ENCODE measurements at regions not wholly inside any gene's neighbourhood (a gene's known extent, or its start where the extent isn't known, plus 50 kb on each side); places are given as distances from the start of the nearest gene placed in this dataset.

DNA sequence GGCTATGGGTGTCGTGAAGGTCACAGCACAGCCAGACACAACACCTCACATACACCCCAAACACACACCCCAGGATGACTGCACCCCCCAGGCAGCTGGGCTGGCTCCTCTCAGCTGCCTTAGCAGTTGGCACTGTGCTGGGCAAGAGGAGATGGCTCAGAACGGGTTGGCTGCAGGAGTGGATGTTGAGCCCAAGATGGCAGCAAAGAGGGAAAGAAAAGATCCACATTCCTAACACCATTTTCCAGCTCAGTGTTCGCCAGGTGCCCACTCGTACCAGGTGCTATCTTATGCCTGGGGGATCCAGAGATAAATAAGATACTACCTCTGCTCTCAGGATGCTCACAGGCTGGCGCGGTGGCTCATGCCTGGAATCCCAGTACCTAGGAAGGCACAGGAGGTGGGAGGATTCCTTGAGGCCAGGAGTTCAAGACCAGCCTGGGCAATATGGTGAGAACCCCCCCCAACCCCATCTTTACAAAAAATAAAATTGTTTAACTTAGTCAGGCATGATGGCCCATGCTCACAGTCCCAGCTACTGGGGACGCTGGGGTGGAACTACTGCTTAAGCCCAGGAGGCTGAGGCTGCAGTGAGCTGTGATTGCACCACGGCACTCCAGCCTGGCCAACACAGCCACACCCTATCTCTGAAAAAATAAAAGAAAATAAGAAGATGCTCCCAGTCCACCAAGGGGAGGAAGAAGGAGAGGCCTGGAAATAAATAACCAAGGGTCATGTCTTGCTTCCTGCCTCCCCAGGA is 89.7 kb upstream of the ZNF507 start:
- Mint-ChIP-seq H3K4me3 (no peak overlapping the region), H3K36me3 (no peaks in the 10 kb centered on the region), H3K9me3 (no peaks in the 10 kb centered on the region), H3K27ac (no peak overlapping the region), H3K27me3 (no peaks in the 10 kb centered on the region), H3K4me1 (no peaks in the 10 kb centered on the region)
- CTCF ChIA-PET = no interaction called here
- DNase-seq = no peak

DNA sequence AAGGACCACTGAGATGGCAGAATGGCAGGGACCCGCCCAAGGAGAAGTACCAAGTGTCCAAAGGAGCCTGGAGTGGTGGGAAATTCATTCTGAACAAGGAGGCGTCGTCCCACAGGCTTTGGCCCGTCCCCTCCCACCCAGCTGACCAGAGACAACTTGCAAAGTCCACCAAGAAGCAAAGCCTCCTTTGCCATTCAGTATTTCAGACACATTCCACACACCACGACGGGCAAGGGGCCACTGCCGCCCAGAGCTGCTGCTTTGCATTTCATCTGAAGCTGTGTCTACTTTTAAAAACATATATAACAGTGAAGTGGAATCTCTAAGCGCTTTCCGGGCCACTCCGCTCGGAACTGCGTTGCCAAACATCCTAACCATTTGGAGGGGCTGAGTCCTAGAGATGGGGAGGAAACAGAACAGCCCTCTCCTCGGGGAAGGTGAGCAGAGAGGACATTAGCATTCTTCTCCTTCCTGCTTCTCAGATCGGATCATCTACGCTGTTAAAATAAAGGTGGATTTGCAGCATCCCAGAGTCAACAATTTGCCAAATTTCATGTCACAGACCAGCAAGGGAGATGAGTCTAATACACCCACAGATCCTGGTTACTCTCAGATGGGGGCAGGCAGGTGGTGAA is 89.0 kb upstream of the ZNF507 start:
- no peaks in the 10 kb centered on the region for H3K27me3 Mint-ChIP-seq
- no peak for DNase-seq
- H3K36me3 Mint-ChIP-seq = no peaks in the 10 kb centered on the region
- no peaks in the 10 kb centered on the region for H3K9me3 Mint-ChIP-seq
- no peaks in the 10 kb centered on the region for H3K4me1 Mint-ChIP-seq
- no peak overlapping the region for H3K27ac Mint-ChIP-seq
- H3K4me3 Mint-ChIP-seq = no peak overlapping the region
- CTCF ChIA-PET = no interaction called here

DNA sequence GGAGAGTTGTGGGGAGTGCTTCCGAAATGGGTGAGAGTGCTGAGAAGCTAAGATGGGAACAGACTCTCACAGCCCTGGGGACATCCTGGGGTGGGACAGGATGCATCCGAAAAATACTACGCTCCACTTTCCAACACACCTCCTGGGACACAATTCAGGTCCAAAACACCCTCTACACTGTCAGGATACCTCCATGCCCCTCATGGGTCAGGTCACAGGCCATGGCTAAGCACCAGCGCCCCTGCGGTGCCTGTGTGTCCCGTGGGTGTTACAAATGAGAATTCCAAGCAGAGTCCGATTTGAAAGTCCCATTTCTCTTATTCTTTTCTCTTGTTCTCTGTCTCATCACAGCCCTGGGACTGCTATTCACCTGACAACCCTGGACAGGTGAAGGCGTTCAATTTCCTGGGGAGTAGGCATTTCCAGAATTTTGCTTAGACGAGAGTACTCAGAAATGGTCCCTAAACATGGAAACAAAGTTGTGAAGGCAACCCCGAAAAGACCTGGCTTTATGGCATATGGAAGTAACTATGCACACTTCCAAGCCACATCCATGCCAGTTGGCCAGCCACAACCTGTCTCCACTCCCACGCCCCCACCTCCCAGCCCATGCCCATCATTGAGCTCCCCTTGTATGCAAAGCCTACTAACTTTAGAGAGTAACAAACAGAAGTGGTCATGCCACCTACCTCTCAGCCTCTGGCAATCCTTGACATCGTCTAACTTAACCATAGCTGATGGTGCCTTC is 87.9 kb upstream of the ZNF507 start:
- H3K36me3 Mint-ChIP-seq = no peaks in the 10 kb centered on the region
- no peak overlapping the region for H3K4me3 Mint-ChIP-seq
- no peaks in the 10 kb centered on the region for H3K4me1 Mint-ChIP-seq
- H3K27ac Mint-ChIP-seq = no peak overlapping the region
- no peaks in the 10 kb centered on the region for H3K9me3 Mint-ChIP-seq
- no peak for DNase-seq
- CTCF ChIA-PET = no interaction called here
- H3K27me3 Mint-ChIP-seq = no peaks in the 10 kb centered on the region

DNA sequence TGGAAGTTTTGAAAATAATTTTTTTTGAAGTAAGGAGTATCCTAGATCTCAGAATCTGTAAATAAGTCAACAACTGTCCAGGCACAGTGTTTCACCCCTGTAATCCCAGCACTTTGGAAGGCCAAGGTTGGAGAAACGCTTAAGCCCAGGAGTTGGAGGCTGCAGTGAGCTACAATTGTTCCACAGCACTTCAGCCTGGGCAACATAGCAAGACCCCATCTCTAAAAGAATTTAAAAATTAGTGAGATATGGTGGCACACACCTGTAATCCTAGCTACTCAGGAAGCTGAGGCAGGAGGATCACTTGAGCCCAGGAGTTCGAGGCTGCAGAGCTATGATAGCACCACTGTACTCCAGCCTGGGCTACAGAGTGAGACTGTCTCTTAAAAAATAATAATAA is 87.2 kb upstream of the ZNF507 start:
- DNase-seq = no peak
- Mint-ChIP-seq H3K4me1 (no peaks in the 10 kb centered on the region), H3K27me3 (no peaks in the 10 kb centered on the region), H3K4me3 (no peak overlapping the region), H3K9me3 (no peaks in the 10 kb centered on the region), H3K36me3 (no peaks in the 10 kb centered on the region), H3K27ac (no peak overlapping the region)
- CTCF ChIA-PET = no interaction called here

DNA sequence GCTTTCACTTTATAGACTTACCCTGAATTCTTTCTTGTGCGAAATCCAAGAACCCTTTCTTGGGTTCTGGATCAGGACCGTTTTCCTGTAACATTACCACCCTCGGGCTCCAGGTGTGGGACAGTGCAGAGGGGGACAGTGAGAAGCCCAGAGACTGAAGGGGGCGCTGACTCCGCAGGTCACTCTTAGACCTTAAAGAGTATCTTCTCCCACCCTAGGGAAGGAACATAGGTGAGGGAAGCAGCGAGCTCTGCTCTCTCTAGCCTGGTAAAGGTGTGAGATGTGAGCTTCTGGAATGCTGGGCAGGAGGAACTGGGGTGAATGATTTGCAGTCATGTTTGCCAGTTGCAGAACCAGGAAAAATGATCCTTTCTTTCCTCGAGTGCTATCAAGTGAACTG is 80.8 kb upstream of the ZNF507 start:
- H3K27ac Mint-ChIP-seq = no peak overlapping the region
- H3K27me3 Mint-ChIP-seq = peaks cover 6% of the 10 kb centered on the region
- no peaks in the 10 kb centered on the region for H3K9me3 Mint-ChIP-seq
- CTCF ChIA-PET = no interaction called here
- H3K4me3 Mint-ChIP-seq = no peak overlapping the region
- H3K4me1 Mint-ChIP-seq = no peaks in the 10 kb centered on the region
- DNase-seq = no peak
- no peaks in the 10 kb centered on the region for H3K36me3 Mint-ChIP-seq

DNA sequence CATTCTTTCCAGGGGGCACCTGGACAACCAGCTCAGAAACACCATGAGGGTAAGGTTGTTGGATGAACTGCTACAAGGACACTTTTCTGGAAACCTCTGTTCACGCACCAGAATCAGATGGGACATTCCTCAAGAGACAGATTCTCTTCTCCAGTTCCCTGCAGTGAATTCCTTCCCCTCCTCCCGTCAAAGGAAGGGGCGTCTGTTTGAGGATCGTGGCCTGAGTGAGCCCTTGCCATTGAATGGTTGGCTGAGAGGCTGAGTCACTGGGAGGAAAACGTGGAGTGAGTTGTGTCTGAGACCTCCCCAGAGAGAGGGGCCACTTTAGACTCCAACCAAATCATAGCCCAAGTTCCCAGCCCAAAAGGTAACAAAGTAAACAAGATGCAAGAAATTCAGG is 79.4 kb upstream of the ZNF507 start:
- H3K4me1 Mint-ChIP-seq = no peaks in the 10 kb centered on the region
- no peak overlapping the region for H3K4me3 Mint-ChIP-seq
- CTCF ChIA-PET = no interaction called here
- H3K36me3 Mint-ChIP-seq = no peaks in the 10 kb centered on the region
- no peak for DNase-seq
- no peak overlapping the region for H3K27ac Mint-ChIP-seq
- peaks cover 6% of the 10 kb centered on the region for H3K27me3 Mint-ChIP-seq
- H3K9me3 Mint-ChIP-seq = no peaks in the 10 kb centered on the region

DNA sequence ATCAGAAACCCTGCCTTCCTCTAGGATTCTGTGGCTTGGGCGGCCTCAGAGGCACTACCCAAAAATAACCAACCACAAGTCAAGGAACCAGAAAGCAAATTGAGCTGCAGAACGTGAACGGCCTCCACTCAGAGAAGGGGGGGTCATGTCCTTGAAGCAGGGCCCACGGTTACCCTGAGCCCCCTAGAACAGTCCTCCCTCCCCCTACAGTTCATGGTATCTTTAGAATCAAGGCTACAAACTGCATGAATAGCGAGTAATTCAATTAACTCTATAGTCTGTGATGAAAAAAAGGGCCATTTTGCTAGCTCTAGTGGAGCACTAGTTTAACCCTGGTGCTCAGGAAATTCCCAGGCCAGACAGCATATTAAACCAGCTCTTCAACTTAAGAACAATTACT is 79.0 kb upstream of the ZNF507 start:
- Mint-ChIP-seq H3K27me3 (peaks cover 6% of the 10 kb centered on the region), H3K27ac (no peak overlapping the region), H3K9me3 (no peaks in the 10 kb centered on the region), H3K4me3 (no peak overlapping the region), H3K4me1 (no peaks in the 10 kb centered on the region), H3K36me3 (no peaks in the 10 kb centered on the region)
- CTCF ChIA-PET = no interaction called here
- DNase-seq = no peak

DNA sequence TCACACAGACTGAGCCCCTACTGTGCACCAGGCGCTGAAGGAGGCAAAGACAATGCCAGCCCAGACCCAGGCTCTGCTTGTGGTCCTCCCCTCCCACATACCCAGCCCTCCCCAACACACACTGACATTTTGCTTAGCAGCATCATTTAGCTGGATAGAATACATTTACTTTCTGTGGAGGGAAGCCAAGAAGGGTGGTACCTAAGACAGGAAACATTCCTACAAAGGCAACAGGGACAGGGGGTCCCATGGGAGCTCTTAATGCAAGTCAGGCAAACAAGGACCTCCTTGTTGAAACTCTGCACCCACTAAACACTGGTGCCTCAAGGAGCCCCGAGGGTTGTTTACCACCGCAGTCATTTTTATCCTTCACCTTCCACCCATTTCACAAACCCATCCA is 77.0 kb upstream of the ZNF507 start:
- H3K9me3 Mint-ChIP-seq = no peaks in the 10 kb centered on the region

DNA sequence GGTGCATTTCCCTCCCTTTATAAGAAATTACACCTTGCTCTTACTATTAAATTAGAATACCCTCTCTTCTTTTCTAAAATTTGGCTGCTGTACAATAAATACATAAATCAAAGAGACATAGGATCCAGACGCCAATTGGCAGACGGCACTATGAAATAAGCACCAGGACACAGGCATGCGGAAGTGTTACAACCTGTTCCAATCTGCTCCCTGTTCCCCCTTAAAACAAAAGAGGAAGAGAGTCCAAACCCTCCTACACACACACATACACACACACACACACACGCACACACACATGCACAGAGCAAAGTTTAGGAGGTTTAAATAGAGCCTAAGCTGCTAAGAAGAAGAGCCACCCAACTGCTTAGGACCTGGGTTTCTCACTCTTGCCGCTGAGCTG is 75.6 kb upstream of the ZNF507 start:
- Mint-ChIP-seq H3K36me3 (no peaks in the 10 kb centered on the region), H3K4me1 (no peaks in the 10 kb centered on the region), H3K9me3 (no peaks in the 10 kb centered on the region), H3K27ac (no peak overlapping the region), H3K4me3 (no peak overlapping the region), H3K27me3 (peaks cover 6% of the 10 kb centered on the region)
- DNase-seq = no peak
- CTCF ChIA-PET = no interaction called here

More for the DNA sequence above, 77.0 kb upstream of the ZNF507 start:
- CTCF ChIA-PET = no interaction called here
- no peak for DNase-seq
- H3K4me1 Mint-ChIP-seq = no peaks in the 10 kb centered on the region
- H3K36me3 Mint-ChIP-seq = no peaks in the 10 kb centered on the region
- no peak overlapping the region for H3K4me3 Mint-ChIP-seq
- no peak overlapping the region for H3K27ac Mint-ChIP-seq
- H3K27me3 Mint-ChIP-seq = peaks cover 6% of the 10 kb centered on the region

DNA sequence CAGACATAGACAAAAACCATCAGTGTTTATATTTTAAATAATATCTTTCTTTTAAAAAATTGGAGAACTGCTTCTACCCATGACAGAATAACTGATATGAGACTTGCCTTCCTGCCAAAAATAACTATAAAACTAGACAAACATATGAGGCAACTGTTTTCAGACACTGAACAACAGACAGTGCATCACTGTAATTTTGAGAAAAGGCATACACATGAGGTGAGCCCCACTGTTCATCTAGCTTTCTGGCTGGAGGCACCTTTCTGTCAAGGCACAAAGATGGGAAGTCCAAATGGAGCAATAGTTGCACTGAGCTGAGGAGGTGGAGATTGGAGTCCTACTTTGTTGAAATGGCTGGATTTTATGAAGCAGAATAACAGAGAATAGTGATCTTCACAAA is 71.9 kb upstream of the ZNF507 start:
- Mint-ChIP-seq H3K4me1 (no peaks in the 10 kb centered on the region), H3K9me3 (no peaks in the 10 kb centered on the region), H3K27ac (no peak overlapping the region), H3K4me3 (no peak overlapping the region), H3K27me3 (no peaks in the 10 kb centered on the region), H3K36me3 (no peaks in the 10 kb centered on the region)
- CTCF ChIA-PET = no interaction called here
- no peak for DNase-seq

DNA sequence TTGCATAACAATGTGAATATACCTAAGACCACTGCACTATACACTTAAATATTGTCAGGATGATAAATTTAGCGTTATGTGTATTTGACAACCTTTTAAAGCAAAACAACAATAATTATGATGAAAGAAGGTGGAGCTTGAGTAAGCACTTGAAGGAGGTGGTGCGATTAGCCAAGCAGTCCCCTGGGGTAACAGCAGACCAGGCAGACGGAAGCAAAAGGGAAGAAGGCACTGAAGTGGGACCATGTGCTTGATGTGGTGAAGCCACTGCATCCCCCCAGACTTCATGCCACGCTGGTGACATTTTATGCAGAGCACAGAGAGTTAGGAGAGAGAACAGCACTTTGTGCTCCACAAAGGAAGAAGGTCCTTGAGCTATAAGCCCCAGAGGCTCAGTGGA is 58.3 kb upstream of the ZNF507 start:
- no peaks in the 10 kb centered on the region for H3K4me1 Mint-ChIP-seq
- H3K27ac Mint-ChIP-seq = no peak overlapping the region
- H3K4me3 Mint-ChIP-seq = no peak overlapping the region
- no peaks in the 10 kb centered on the region for H3K36me3 Mint-ChIP-seq
- DNase-seq = no peak
- CTCF ChIA-PET = interaction anchor here (0.8 to 2.0 kb wide), 2 partner anchors 61 to 282 kb away, joined by 3 to 8 read pairs; no protein-coding TSS in a partner anchor
- no peaks in the 10 kb centered on the region for H3K27me3 Mint-ChIP-seq
- no peaks in the 10 kb centered on the region for H3K9me3 Mint-ChIP-seq

DNA sequence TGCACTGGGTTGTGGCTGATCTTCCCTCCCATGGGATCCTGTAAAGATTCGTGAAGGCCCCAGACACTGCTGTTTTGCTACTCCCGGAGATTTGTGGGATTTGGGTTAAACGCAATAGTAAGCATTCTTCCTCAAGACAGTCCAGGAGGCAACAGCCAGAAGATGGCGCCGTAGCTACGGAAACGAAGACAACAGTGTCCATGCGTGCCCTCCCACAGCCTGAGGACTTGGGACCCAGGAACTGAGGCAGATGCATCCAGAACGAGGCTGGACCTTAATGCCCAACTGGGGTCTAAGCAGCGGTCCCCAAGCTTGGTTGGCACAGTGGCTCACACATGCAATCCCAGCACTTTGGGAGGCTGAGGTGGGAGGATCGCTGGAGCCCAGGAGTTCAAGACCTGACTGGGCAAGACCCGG is 57.6 kb upstream of the ZNF507 start:
- H3K4me3 Mint-ChIP-seq = no peak overlapping the region
- no peaks in the 10 kb centered on the region for H3K36me3 Mint-ChIP-seq
- peak; percentile 41 for DNase-seq
- H3K4me1 Mint-ChIP-seq = no peaks in the 10 kb centered on the region
- CTCF ChIA-PET = interaction anchor here (2.0 kb wide), 1 partner anchor 281 kb away, joined by 8 read pairs; no protein-coding TSS in a partner anchor
- H3K27ac Mint-ChIP-seq = no peak overlapping the region
- no peaks in the 10 kb centered on the region for H3K9me3 Mint-ChIP-seq
- no peaks in the 10 kb centered on the region for H3K27me3 Mint-ChIP-seq

DNA sequence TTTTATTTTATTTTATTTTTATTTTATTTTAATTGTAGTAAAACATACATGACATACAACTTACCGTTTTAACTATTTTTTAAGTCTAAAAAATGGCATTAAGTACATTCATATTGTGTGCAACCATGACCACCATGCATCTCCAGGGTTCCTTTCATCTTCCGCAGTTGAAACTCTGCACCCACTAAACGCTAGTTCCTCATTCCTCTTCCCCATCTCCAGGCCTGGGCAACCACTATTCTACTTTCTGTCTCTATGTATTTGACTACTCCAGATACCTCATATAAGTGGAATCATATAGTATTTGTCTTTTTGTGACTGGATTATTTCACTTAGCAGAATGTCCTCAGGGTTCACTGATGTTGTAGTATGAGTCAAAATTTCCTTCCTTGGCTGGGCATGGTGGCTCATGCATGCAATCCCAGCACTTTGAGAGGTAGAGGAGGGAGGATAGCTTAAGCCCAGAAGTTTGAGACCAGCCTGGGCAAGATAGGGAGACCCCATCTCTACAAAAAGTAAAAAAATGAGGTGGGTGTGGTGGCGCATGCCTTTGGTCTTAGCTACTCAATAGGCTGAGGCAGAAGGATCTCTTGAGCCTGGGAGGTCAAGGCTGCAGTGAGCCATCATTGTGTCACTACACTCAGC is 55.7 kb upstream of the ZNF507 start:
- DNase-seq = no peak
- H3K4me3 Mint-ChIP-seq = no peak overlapping the region
- H3K9me3 Mint-ChIP-seq = no peaks in the 10 kb centered on the region
- H3K4me1 Mint-ChIP-seq = no peaks in the 10 kb centered on the region
- H3K27me3 Mint-ChIP-seq = no peaks in the 10 kb centered on the region
- no peak overlapping the region for H3K27ac Mint-ChIP-seq
- H3K36me3 Mint-ChIP-seq = no peaks in the 10 kb centered on the region
- CTCF ChIA-PET = no interaction called here

DNA sequence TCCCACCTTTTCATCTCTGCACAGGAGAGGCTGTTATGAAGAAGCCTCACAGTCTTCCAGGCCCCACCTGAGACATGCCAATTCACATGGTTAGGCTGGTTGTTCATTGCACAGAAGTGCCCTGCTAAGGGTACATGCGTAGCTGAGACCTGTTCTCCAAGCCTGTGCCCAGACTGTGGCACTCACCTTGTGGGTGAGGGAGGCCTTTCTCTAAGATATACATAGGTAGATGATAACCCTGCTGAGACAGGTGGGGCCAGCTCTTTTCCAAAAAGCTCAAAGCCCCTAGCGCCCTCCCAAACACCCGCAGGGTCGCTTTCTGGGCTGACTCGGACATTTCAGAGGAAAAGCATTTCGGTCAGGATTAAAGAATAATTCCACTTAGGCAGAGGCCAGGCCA is 53.5 kb upstream of the ZNF507 start:
- H3K27ac Mint-ChIP-seq = no peak overlapping the region
- no peak overlapping the region for H3K4me3 Mint-ChIP-seq
- no peaks in the 10 kb centered on the region for H3K9me3 Mint-ChIP-seq
- H3K36me3 Mint-ChIP-seq = no peaks in the 10 kb centered on the region
- DNase-seq = no peak
- CTCF ChIA-PET = no interaction called here
- H3K4me1 Mint-ChIP-seq = no peaks in the 10 kb centered on the region
- no peaks in the 10 kb centered on the region for H3K27me3 Mint-ChIP-seq
